DND-41 (cell line): ENCODE measurements at regions not wholly inside any gene's neighbourhood (a gene's known extent, or its start where the extent isn't known, plus 50 kb on each side); places are given as distances from the start of the nearest gene placed in this dataset.

Experiments
- ATAC-seq: fragments of 200-7000 bp; cut with Tn5 transposase; 3 replicates; pipeline ENCODE4 v1.9.1; 2021; ENCODE audit warnings: low read depth; ENCODE audit not compliant: insufficient read depth
- DNase-seq: peaks from one replicate; pipeline ENCODE4 v3.0.0-alpha.2; 2020
- H2AFZ ChIP-seq: 2 replicates; pipeline ENCODE4 v1.6.0; 2012; ENCODE audit warnings: low read depth, low read length
- H3K27ac ChIP-seq: 2 replicates; pipeline ENCODE4 v1.5.1; 2012; ENCODE audit warnings: low read length, inconsistent platforms
- H3K27me3 ChIP-seq: fragments of 200-600 bp; sonication (generic); 2 replicates; pipeline ENCODE4 v1.6.0; 2012; ENCODE audit warnings: low read length, mild to moderate bottlenecking, inconsistent platforms; ENCODE audit not compliant: insufficient read depth, poor library complexity
- H3K36me3 ChIP-seq: 2 replicates; pipeline ENCODE4 v1.5.1; 2012; ENCODE audit warnings: low read length, inconsistent platforms; ENCODE audit not compliant: insufficient read depth
- H3K4me1 ChIP-seq: 2 replicates; pipeline ENCODE4 v1.5.1; 2012; ENCODE audit warnings: mild to moderate bottlenecking, low read length; ENCODE audit not compliant: insufficient read depth
- H3K4me2 ChIP-seq: 2 replicates; pipeline ENCODE4 v1.6.0; 2012; ENCODE audit warnings: mild to moderate bottlenecking, moderate library complexity, low read length, inconsistent platforms; ENCODE audit not compliant: insufficient read depth
- H3K4me3 ChIP-seq, 2 experiments: fragments of 200-600 bp in 1 of 2; shearing (Covaris generic) in 1 of 2; 2 replicates each; pipeline ENCODE4 v1.5.1; 2012 to 2016; ENCODE audit warnings: inconsistent platforms in 2 of 2, low read length in 2 of 2, mild to moderate bottlenecking in 2 of 2, low read depth in 1 of 2, moderate library complexity in 1 of 2
- H3K79me2 ChIP-seq: 2 replicates; pipeline ENCODE4 v1.6.0; 2012; ENCODE audit warnings: low read length, inconsistent platforms; ENCODE audit not compliant: insufficient read depth
- H3K9ac ChIP-seq: 2 replicates; pipeline ENCODE4 v1.6.0; 2012; ENCODE audit warnings: low read depth, mild to moderate bottlenecking, inconsistent platforms, low read length, moderate library complexity
- H3K9me3 ChIP-seq: 2 replicates; pipeline ENCODE4 v1.5.1; 2012; ENCODE audit warnings: low read length, moderate library complexity, mild to moderate bottlenecking, inconsistent platforms; ENCODE audit not compliant: insufficient read depth, severe bottlenecking
- H4K20me1 ChIP-seq: 2 replicates; pipeline ENCODE4 v1.6.0; 2012; ENCODE audit warnings: low read length; ENCODE audit not compliant: insufficient read depth
- CTCF ChIP-seq: IDR thresholded peaks from 2 replicates; pipeline ENCODE4 v1.5.1; 2012; ENCODE audit warnings: borderline replicate concordance, low read length, moderate library complexity, mild to moderate bottlenecking; ENCODE audit not compliant: poor library complexity, severe bottlenecking; ENCODE audit errors: extremely low read depth
- EZH2 ChIP-seq: IDR thresholded peaks from 3 replicates; pipeline ENCODE4 v1.6.1; 2012; ENCODE audit warnings: borderline replicate concordance, low read depth, mild to moderate bottlenecking, moderate library complexity, low read length, inconsistent platforms; ENCODE audit not compliant: severe bottlenecking

GRCh38 chr20:51216850-51217249 is 193.9 kb upstream of the KCNG1 start:
- Histone ChIP-seq H3K4me3 (no peak overlapping the region), H3K4me1 (no peaks in the 10 kb centered on the region), H3K4me2 (no peak overlapping the region), H3K27me3 (peaks cover 8% of the 10 kb centered on the region), H3K36me3 (no peaks in the 10 kb centered on the region), H4K20me1 (no peaks in the 10 kb centered on the region), H3K9ac (no peak overlapping the region), H2AFZ (no peak overlapping the region), H3K79me2 (no peaks in the 10 kb centered on the region), H3K9me3 (peaks cover 19% of the 10 kb centered on the region), H3K27ac (no peak overlapping the region)
- DNase-seq, result no peak
- TF ChIP-seq CTCF, result no peak
- TF ChIP-seq EZH2, result no peak
- no peak for ATAC-seq

GRCh38 chr20:51212816-51213215 is 189.9 kb upstream of the KCNG1 start:
- Histone ChIP-seq H2AFZ (no peak overlapping the region), H3K4me2 (no peak overlapping the region), H3K27ac (no peak overlapping the region), H3K36me3 (no peaks in the 10 kb centered on the region), H3K9me3 (peaks cover 17% of the 10 kb centered on the region), H3K9ac (no peak overlapping the region), H3K79me2 (no peaks in the 10 kb centered on the region), H3K4me1 (no peaks in the 10 kb centered on the region), H4K20me1 (no peaks in the 10 kb centered on the region), H3K27me3 (peaks cover 17% of the 10 kb centered on the region), H3K4me3 (no peak overlapping the region)
- ATAC-seq (no peak), DNase-seq (no peak)
- TF ChIP-seq CTCF (no peak), EZH2 (no peak)

GRCh38 chr20:51211191-51211590 is 188.3 kb upstream of the KCNG1 start:
- ATAC-seq (no peak), DNase-seq (no peak)
- Histone ChIP-seq H3K36me3 (no peaks in the 10 kb centered on the region), H3K4me1 (no peaks in the 10 kb centered on the region), H2AFZ (no peak overlapping the region), H3K4me3 (no peak overlapping the region), H3K27me3 (peaks cover 23% of the 10 kb centered on the region), H3K4me2 (no peak overlapping the region), H3K9me3 (peaks cover 3% of the 10 kb centered on the region), H3K27ac (no peak overlapping the region), H3K79me2 (no peaks in the 10 kb centered on the region), H3K9ac (no peak overlapping the region), H4K20me1 (no peaks in the 10 kb centered on the region)
- TF ChIP-seq CTCF (no peak), EZH2 (no peak)

- Histone ChIP-seq H3K79me2 (no peaks in the 10 kb centered on the region), H3K9me3 (no peaks in the 10 kb centered on the region), H3K36me3 (no peaks in the 10 kb centered on the region), H3K4me1 (no peaks in the 10 kb centered on the region), H2AFZ (no peak overlapping the region), H3K27me3 (peaks cover 23% of the 10 kb centered on the region), H3K27ac (no peak overlapping the region), H4K20me1 (no peaks in the 10 kb centered on the region), H3K4me2 (no peak overlapping the region), H3K4me3 (no peak overlapping the region), H3K9ac (no peak overlapping the region)
- no peak for DNase-seq
- ATAC-seq, result no peak
- no peak for TF ChIP-seq CTCF
- TF ChIP-seq EZH2, result no peak
These were observed 187.2 kb upstream of the KCNG1 start for GRCh38 chr20:51210084-51210483.
